SK-N-SH (cell line): ENCODE measurements at regions not wholly inside any gene's neighbourhood (a gene's known extent, or its start where the extent isn't known, plus 50 kb on each side); places are given as distances from the start of the nearest gene placed in this dataset.

Source experiments
- CTCF ChIA-PET: fragments of 300-600, 350-600 bp; formaldehyde crosslinking; extraction: SDS; loops from one replicate; lab custom pipeline; 2021; lab: Yijun Ruan, JAX
- POLR2A ChIA-PET: fragments of 350-600 bp; sonication (Branson Sonifier 250); formaldehyde crosslinking; extraction: SDS; loops from one replicate; lab custom pipeline; 2020; ENCODE audit warnings: antibody characterized with exemption, inconsistent platforms; lab: Yijun Ruan, JAX
- DNase-seq: peaks from one replicate; pipeline ENCODE4 v3.0.0; 2012
- H2AFZ ChIP-seq: fragments of 200-600 bp; sonication (generic); 2 replicates; pipeline ENCODE4 v1.8.1; 2016; ENCODE audit warnings: antibody characterized with exemption, mild to moderate bottlenecking, low read depth
- H3F3A ChIP-seq: fragments of 200-600 bp; sonication (generic); replicated peaks from 2 replicates; pipeline ENCODE3; 2016; ENCODE audit warnings: antibody characterized with exemption, mild to moderate bottlenecking; ENCODE audit not compliant: insufficient read depth
- H3K27ac ChIP-seq, 2 experiments: fragments of 200-500 bp in 1 of 2; fragments of 200-600 bp in 1 of 2; sonication (Bioruptor generic) in 1 of 2; sonication (generic), shearing (Covaris generic) in 1 of 2; 2 replicates each; pipeline versions ENCODE4 v1.5.1 to v1.6.1; 2014 to 2016; ENCODE audit warnings: low read depth in 2 of 2, inconsistent platforms in 1 of 2, low read length in 1 of 2, mild to moderate bottlenecking in 1 of 2, mixed read lengths in 1 of 2
- H3K27me3 ChIP-seq: fragments of 200-600 bp; sonication (generic), shearing (Covaris generic); 2 replicates; pipeline ENCODE4 v1.6.1; 2016; ENCODE audit warnings: mixed run types; ENCODE audit not compliant: insufficient read depth
- H3K36me3 ChIP-seq, 2 experiments: fragments of 200-500 bp in 1 of 2; fragments of 200-600 bp in 1 of 2; sonication (Bioruptor generic) in 1 of 2; sonication (generic) in 1 of 2; replicated peaks in 1 of 2; 2 replicates each; pipeline versions ENCODE3 to v1.5.1; 2014 to 2016; ENCODE audit warnings: low read length in 1 of 2, mild to moderate bottlenecking in 1 of 2; ENCODE audit not compliant: insufficient read depth in 2 of 2, control insufficient read depth in 1 of 2
- H3K4me1 ChIP-seq, 2 experiments: fragments of 200-500 bp in 1 of 2; fragments of 200-600 bp in 1 of 2; sonication (Bioruptor generic) in 1 of 2; sonication (generic), shearing (Covaris generic) in 1 of 2; 2 replicates each; pipeline versions ENCODE4 v1.5.1 to v1.6.1; 2014 to 2016; ENCODE audit warnings: low read depth in 1 of 2, low read length in 1 of 2, mixed run types in 1 of 2; ENCODE audit not compliant: insufficient read depth in 2 of 2, control insufficient read depth in 1 of 2
- H3K4me2 ChIP-seq: fragments of 200-600 bp; sonication (generic), shearing (Covaris generic); 2 replicates; pipeline ENCODE4 v1.6.1; 2017; ENCODE audit warnings: mixed run types
- H3K4me3 ChIP-seq, 2 experiments: fragments of 200-500 bp in 1 of 2; fragments of 200-600 bp in 1 of 2; sonication (Bioruptor generic) in 1 of 2; sonication (generic), shearing (Covaris generic) in 1 of 2; 2 replicates each; pipeline versions ENCODE4 v1.5.1 to v1.8.1; 2014 to 2016; ENCODE audit warnings: low read depth in 2 of 2, inconsistent platforms in 1 of 2, low read length in 1 of 2, mild to moderate bottlenecking in 1 of 2, mixed read lengths in 1 of 2, moderate library complexity in 1 of 2
- H3K79me2 ChIP-seq: fragments of 200-600 bp; sonication (generic); 2 replicates; pipeline ENCODE4 v1.8.1; 2017; ENCODE audit warnings: mild to moderate bottlenecking; ENCODE audit not compliant: insufficient read depth
- H3K9ac ChIP-seq: fragments of 200-600 bp; sonication (generic); 2 replicates; pipeline ENCODE4 v1.6.1; 2017; ENCODE audit warnings: mixed run types
- H3K9me2 ChIP-seq: fragments of 200-600 bp; sonication (generic); 2 replicates; pipeline ENCODE4 v1.6.1; 2017; ENCODE audit warnings: mixed run types
- H3K9me3 ChIP-seq: fragments of 200-600 bp; sonication (generic); 2 replicates; pipeline ENCODE4 v1.6.1; 2017; ENCODE audit warnings: mixed run types, mild to moderate bottlenecking, moderate library complexity
- H4K20me1 ChIP-seq: fragments of 200-600 bp; sonication (generic); 2 replicates; pipeline ENCODE4 v1.6.1; 2017; ENCODE audit warnings: mild to moderate bottlenecking, mixed run types; ENCODE audit not compliant: insufficient read depth
- CHD2 ChIP-seq: fragments of 150-350 bp; IDR thresholded peaks from 2 replicates; pipeline ENCODE4 v1.6.1; 2018; ENCODE audit warnings: low read length; ENCODE audit not compliant: partially characterized antibody
- EP300 ChIP-seq, 2 experiments: IDR thresholded peaks; 2 replicates each; pipeline versions ENCODE4 v1.4.0 to v1.6.1; 2012; ENCODE audit warnings: borderline replicate concordance in 1 of 2, low read depth in 1 of 2, low read length in 1 of 2
- EZH2phosphoT487 ChIP-seq: fragments of 200-600 bp; sonication (generic); IDR thresholded peaks from 2 replicates; pipeline ENCODE4 v1.6.1; 2017; ENCODE audit warnings: low read depth, mixed run types, mild to moderate bottlenecking, antibody characterized with exemption, moderate library complexity, borderline replicate concordance
- FOSL2 ChIP-seq: IDR thresholded peaks from 2 replicates; pipeline ENCODE4 v1.4.0; 2012; ENCODE audit warnings: low read depth, mild to moderate bottlenecking, moderate library complexity, borderline replicate concordance
- FOXJ3 ChIP-seq: sonication (generic); formaldehyde crosslinking; IDR thresholded peaks from 2 replicates; pipeline ENCODE4 v1.5.1; 2020; ENCODE audit warnings: mild to moderate bottlenecking, missing genetic modification reagents
- FOXM1 ChIP-seq: IDR thresholded peaks from 2 replicates; pipeline ENCODE4 v1.4.0; 2012; ENCODE audit warnings: low read depth, mild to moderate bottlenecking
- GABPA ChIP-seq: IDR thresholded peaks from 2 replicates; pipeline ENCODE4 v1.4.0; 2012; ENCODE audit warnings: low read depth, mild to moderate bottlenecking
- GATA2 ChIP-seq: sonication (generic); formaldehyde crosslinking; IDR thresholded peaks from 2 replicates; pipeline ENCODE4 v1.5.0; 2020; ENCODE audit warnings: mild to moderate bottlenecking, missing genetic modification reagents
- IRF3 ChIP-seq: fragments of 150-350 bp; IDR thresholded peaks from 2 replicates; pipeline ENCODE4 v1.6.1; 2016; ENCODE audit warnings: mild to moderate bottlenecking, low read depth, low read length
- MAX ChIP-seq: IDR thresholded peaks from 2 replicates; pipeline ENCODE4 v1.4.0; 2012; ENCODE audit warnings: low read depth
- MEF2A ChIP-seq: IDR thresholded peaks from 2 replicates; pipeline ENCODE4 v1.4.0; 2012; ENCODE audit warnings: low read depth, borderline replicate concordance
- MXI1 ChIP-seq: IDR thresholded peaks from 2 replicates; pipeline ENCODE4 v1.6.1; 2012; ENCODE audit warnings: mild to moderate bottlenecking, low read depth, low read length, improper control_type of control experiment
- NFIC ChIP-seq: IDR thresholded peaks from 2 replicates; pipeline ENCODE4 v1.4.0; 2012; ENCODE audit warnings: borderline replicate concordance
- POLR2AphosphoS5 ChIP-seq: IDR thresholded peaks from 2 replicates; pipeline ENCODE4 v1.6.1; 2012; ENCODE audit warnings: low read depth, low read length
- RAD21 ChIP-seq: IDR thresholded peaks from 2 replicates; pipeline ENCODE4 v1.6.1; 2012; ENCODE audit warnings: mild to moderate bottlenecking, low read length
- RCOR1 ChIP-seq: fragments of 150-350 bp; IDR thresholded peaks from 2 replicates; pipeline ENCODE4 v1.6.1; 2017; ENCODE audit warnings: antibody characterized with exemption, low read length
- REST ChIP-seq: IDR thresholded peaks from 2 replicates; pipeline ENCODE4 v1.6.1; 2012; ENCODE audit warnings: mild to moderate bottlenecking, low read depth, low read length, moderate library complexity
- RFX5 ChIP-seq: IDR thresholded peaks from 2 replicates; pipeline ENCODE4 v1.6.1; 2012; ENCODE audit warnings: mild to moderate bottlenecking, improper control_type of control experiment, low read length
- SIN3A ChIP-seq: IDR thresholded peaks from 2 replicates; pipeline ENCODE4 v1.6.1; 2012; ENCODE audit warnings: low read depth, mild to moderate bottlenecking, low read length, moderate library complexity, borderline replicate concordance
- SMC3 ChIP-seq: IDR thresholded peaks from 2 replicates; pipeline ENCODE4 v1.6.1; 2012; ENCODE audit warnings: low read depth, low read length, improper control_type of control experiment
- TCF12 ChIP-seq: IDR thresholded peaks from 2 replicates; pipeline ENCODE4 v1.4.0; 2012
- TEAD4 ChIP-seq: IDR thresholded peaks from 2 replicates; pipeline ENCODE4 v1.4.0; 2012; ENCODE audit warnings: mild to moderate bottlenecking, borderline replicate concordance; ENCODE audit not compliant: insufficient read depth
- YY1 ChIP-seq: IDR thresholded peaks from 2 replicates; pipeline ENCODE4 v1.4.0; 2012; ENCODE audit warnings: low read depth, mild to moderate bottlenecking
- WGBS: methylation state at CpG from one replicate; pipeline ENCODE4 v1.1.6; 2017; ENCODE audit warnings: low lambda C conversion rate; 5-methylcytosine and 5-hydroxymethylcytosine counted together

GRCh38 chr2:58886009-58886408, 644.9 kb upstream of the FANCL start:
- H3F3A ChIP-seq, result no peaks in the 10 kb centered on the region
- peak; percentile 8 for DNase-seq
- no peaks in the 10 kb centered on the region for H3K9me3 ChIP-seq
- POLR2A ChIA-PET, result no interaction called here
- H3K27me3 ChIP-seq, result no peaks in the 10 kb centered on the region
- H3K27ac ChIP-seq, result peak overlapping the region in 1 of 2 experiments; percentile 19; a peak in 1 of 4 replicates
- H3K4me2 ChIP-seq, result no peak overlapping the region
- H3K36me3 ChIP-seq, result no peaks in the 10 kb centered on the region
- whole genome bisulfite sequencing, result 14% methylated on average over 1 of the region's 1 CpG
- H4K20me1 ChIP-seq, result no peaks in the 10 kb centered on the region
- H3K79me2 ChIP-seq, result no peaks in the 10 kb centered on the region
- no peaks in the 10 kb centered on the region for H3K9me2 ChIP-seq
- H2AFZ ChIP-seq, result no peak overlapping the region
- no peak overlapping the region for H3K9ac ChIP-seq
- TF ChIP-seq TCF12, result peak; percentile 40
- peak; percentile 83 for TF ChIP-seq GATA2
- TF ChIP-seq TEAD4, result 0 out of 2 replicates have a peak, but pooled peaks have one; percentile 57
- peak in 1 of 2 experiments; percentile 76; a peak in 2 of 4 replicates for TF ChIP-seq EP300 (IDR thresholded peaks at IDR 0.05; ENCODE audit: borderline replicate concordance in 1 of 2, low read depth in 1 of 2, low read length in 1 of 2)
- TF ChIP-seq REST, result no peak
- TF ChIP-seq RCOR1, result peak; percentile 88
- no peak overlapping the region for H3K4me3 ChIP-seq
- H3K4me1 ChIP-seq, result peaks cover 0 to 4% of the 10 kb centered on the region in 2 experiments; a peak in 2 of 4 replicates
- CTCF ChIA-PET, result interaction anchor here (1.0 to 1.3 kb wide), 3 partner anchors 32 to 123 kb away, joined by 3 to 8 read pairs (median 3); no protein-coding TSS in a partner anchor

- 36% methylated on average over 4 of the region's 4 CpGs for WGBS
Observed at GRCh38 chr2:58879834-58880233, 638.7 kb upstream of the FANCL start.

More at GRCh38 chr2:58879834-58880233, 638.7 kb upstream of the FANCL start:
- Histone ChIP-seq H3K36me3 (no peaks in the 10 kb centered on the region), H3F3A (no peaks in the 10 kb centered on the region), H3K9me3 (no peaks in the 10 kb centered on the region), H3K4me3 (no peak overlapping the region), H4K20me1 (no peaks in the 10 kb centered on the region), H3K79me2 (no peaks in the 10 kb centered on the region), H3K4me2 (no peak overlapping the region), H2AFZ (no peak overlapping the region), H3K9me2 (no peaks in the 10 kb centered on the region), H3K27me3 (no peaks in the 10 kb centered on the region), H3K9ac (no peak overlapping the region), H3K4me1 (no peaks in the 10 kb centered on the region), H3K27ac (no peak overlapping the region)
- no peak for TF ChIP-seq FOXM1
- TF ChIP-seq EP300 (IDR thresholded peaks at IDR 0.05; ENCODE audit: borderline replicate concordance in 1 of 2, low read depth in 1 of 2, low read length in 1 of 2), result no peak
- no peak for TF ChIP-seq GABPA
- TF ChIP-seq GATA2, result no peak
- no peak for TF ChIP-seq MAX
- TF ChIP-seq RAD21, result no peak
- TF ChIP-seq IRF3, result no peak
- no peak for TF ChIP-seq SIN3A
- no peak for TF ChIP-seq TCF12
- no peak for TF ChIP-seq CHD2
- no peak for TF ChIP-seq YY1
- no peak for TF ChIP-seq MEF2A
- TF ChIP-seq POLR2AphosphoS5, result no peak
- no peak for TF ChIP-seq SMC3
- TF ChIP-seq MXI1, result no peak
- no peak for TF ChIP-seq FOSL2
- no peak for TF ChIP-seq NFIC
- no peak for TF ChIP-seq EZH2phosphoT487
- TF ChIP-seq FOXJ3, result no peak
- TF ChIP-seq RFX5, result no peak
- ChIA-PET POLR2A (no interaction called here), CTCF (no interaction called here)
- no peak for DNase-seq
